HCT116 (cell line): ENCODE measurements at regions not wholly inside any gene's neighbourhood (a gene's known extent, or its start where the extent isn't known, plus 50 kb on each side); places are given as distances from the start of the nearest gene placed in this dataset.

Source experiments
- ATAC-seq: fragments of 200-7000 bp; cut with Tn5 transposase; 2 replicates; pipeline ENCODE4 v1.9.1; 2020; ENCODE audit warnings: mild to moderate bottlenecking, moderate library complexity
- BruUV-seq: library from RNA; stranded (reverse); fragments of 400-500 nt; replicated peaks from 2 replicates; lab custom pipeline; 2021; lab: Mats Ljungman, UMichigan
- CTCF ChIA-PET: fragments of 300-600 bp; sonication (Branson Sonifier 250); formaldehyde crosslinking; loops from one replicate; lab custom pipeline; 2021; ENCODE audit warnings: antibody characterized with exemption; lab: Charles Lee
- POLR2A ChIA-PET: fragments of 300-600, 350-600 bp; sonication (Branson Sonifier 250); formaldehyde crosslinking; loops from one replicate; lab custom pipeline; 2021; ENCODE audit warnings: antibody characterized with exemption; lab: Charles Lee
- RAD21 ChIA-PET, 2 experiments: fragments of 300-600 bp; sonication (Branson Sonifier 250); formaldehyde crosslinking; loops; one replicate each; lab custom pipeline; 2023; ENCODE audit warnings: low total read pairs in 2 of 2; ENCODE audit not compliant: uncharacterized antibody in 2 of 2, unreplicated experiment in 2 of 2, low non-redundant PET in 1 of 2; lab: Charles Lee
- DNase-seq: peaks from one replicate; pipeline ENCODE4 v3.0.0-alpha.2; 2010; ENCODE audit warnings: low read depth, low spot score
- H2AFZ ChIP-seq: fragments of 200-600 bp; shearing (Covaris generic), sonication (generic); 2 replicates; pipeline ENCODE4 v1.6.1; 2017; ENCODE audit warnings: low read depth, mixed run types, mixed read lengths, antibody characterized with exemption, low read length; ENCODE audit not compliant: poor library complexity, severe bottlenecking
- H3K27ac ChIP-seq: 2 replicates; pipeline ENCODE4 v1.5.1; 2012; ENCODE audit warnings: low read depth, low read length
- H3K27me3 ChIP-seq: fragments of 200-600 bp; sonication (generic); 2 replicates; pipeline ENCODE4 v1.6.1; 2016; ENCODE audit warnings: mixed run types, low read length, mixed read lengths; ENCODE audit not compliant: insufficient read depth
- H3K36me3 ChIP-seq, 2 experiments: fragments of 200-500 bp in 1 of 2; fragments of 200-600 bp in 1 of 2; sonication (Bioruptor generic) in 1 of 2; sonication (generic) in 1 of 2; 2 replicates each; pipeline versions ENCODE4 v1.5.1 to v1.6.1; 2014 to 2016; ENCODE audit warnings: low read length in 2 of 2, inconsistent platforms in 1 of 2, mixed read lengths in 1 of 2, mixed run types in 1 of 2; ENCODE audit not compliant: insufficient read depth in 2 of 2, control insufficient read depth in 1 of 2
- H3K4me1 ChIP-seq, 2 experiments: fragments of 200-600 bp in 1 of 2; sonication (generic) in 1 of 2; 2 replicates each; pipeline versions ENCODE4 v1.5.1 to v1.6.1; 2012 to 2017; ENCODE audit warnings: low read length in 2 of 2, inconsistent platforms in 1 of 2, mild to moderate bottlenecking in 1 of 2, mixed read lengths in 1 of 2, mixed run types in 1 of 2, moderate library complexity in 1 of 2; ENCODE audit not compliant: insufficient read depth in 2 of 2, control insufficient read depth in 1 of 2
- H3K4me2 ChIP-seq: fragments of 200-600 bp; sonication (generic); 2 replicates; pipeline ENCODE4 v1.6.1; 2017; ENCODE audit warnings: mixed run types, low read length, mixed read lengths
- H3K4me3 ChIP-seq, 2 experiments: fragments of 200-600 bp in 1 of 2; sonication (generic) in 1 of 2; replicated peaks in 1 of 2; 2 replicates each; pipeline ENCODE4 v1.5.1; 2011 to 2016; ENCODE audit warnings: low read length in 2 of 2, control low read depth in 1 of 2, low read depth in 1 of 2, mild to moderate bottlenecking in 1 of 2, mixed read lengths in 1 of 2, mixed run types in 1 of 2
- H3K79me2 ChIP-seq: fragments of 200-600 bp; sonication (generic); 2 replicates; pipeline ENCODE4 v1.6.1; 2017; ENCODE audit warnings: mild to moderate bottlenecking, mixed run types, low read length, moderate library complexity, mixed read lengths; ENCODE audit not compliant: insufficient read depth
- H3K9ac ChIP-seq: fragments of 200-600 bp; sonication (generic); 2 replicates; pipeline ENCODE4 v1.6.1; 2016; ENCODE audit warnings: low read length, mixed read lengths
- H3K9me2 ChIP-seq: fragments of 200-600 bp; sonication (generic), shearing (Covaris generic); 2 replicates; pipeline ENCODE4 v1.6.1; 2017; ENCODE audit warnings: mixed run types, mild to moderate bottlenecking, moderate library complexity; ENCODE audit not compliant: insufficient read depth
- H3K9me3 ChIP-seq, 2 experiments: fragments of 200-500 bp in 1 of 2; fragments of 200-600 bp in 1 of 2; sonication (Bioruptor generic) in 1 of 2; sonication (generic) in 1 of 2; 2 replicates each; pipeline ENCODE4 v1.6.1; 2014 to 2017; ENCODE audit warnings: low read length in 2 of 2, mixed read lengths in 2 of 2, inconsistent platforms in 1 of 2, low read depth in 1 of 2, mild to moderate bottlenecking in 1 of 2, mixed run types in 1 of 2, moderate library complexity in 1 of 2; ENCODE audit not compliant: control insufficient read depth in 1 of 2, insufficient read depth in 1 of 2
- H4K20me1 ChIP-seq: fragments of 200-600 bp; sonication (generic), shearing (Covaris generic); 2 replicates; pipeline ENCODE4 v1.6.1; 2017; ENCODE audit warnings: mixed run types, mild to moderate bottlenecking, moderate library complexity; ENCODE audit not compliant: insufficient read depth
- CEBPB ChIP-seq: IDR thresholded peaks from 2 replicates; pipeline ENCODE4 v1.6.1; 2012; ENCODE audit warnings: low read depth
- CTCF ChIP-seq, 3 experiments: fragments of 200-600 bp in 1 of 3; sonication (generic) in 1 of 3; IDR thresholded peaks in 2 of 3; conservative IDR thresholded peaks in 1 of 3; 2 replicates each; pipeline ENCODE4 v1.5.1; 2012 to 2017; ENCODE audit warnings: low read depth in 2 of 3, low read length in 2 of 3, antibody characterized with exemption in 1 of 3, borderline replicate concordance in 1 of 3, control low read depth in 1 of 3, mild to moderate bottlenecking in 1 of 3, mixed read lengths in 1 of 3, mixed run types in 1 of 3, moderate library complexity in 1 of 3; ENCODE audit not compliant: insufficient read depth in 1 of 3
- EGR1 ChIP-seq: IDR thresholded peaks from 2 replicates; pipeline ENCODE4 v1.6.1; 2012; ENCODE audit warnings: low read depth
- ELF1 ChIP-seq: IDR thresholded peaks from 2 replicates; pipeline ENCODE4 v1.6.1; 2012; ENCODE audit warnings: low read depth, borderline replicate concordance
- EZH2 ChIP-seq: fragments of 200-600 bp; sonication (generic); IDR thresholded peaks from 2 replicates; pipeline ENCODE4 v1.6.1; 2017; ENCODE audit warnings: antibody characterized with exemption, mixed run types
- EZH2phosphoT487 ChIP-seq: fragments of 200-600 bp; IDR thresholded peaks from 2 replicates; pipeline ENCODE4 v1.6.1; 2018; ENCODE audit warnings: antibody characterized with exemption, borderline replicate concordance
- JUND ChIP-seq: IDR thresholded peaks from 2 replicates; pipeline ENCODE4 v1.6.1; 2012
- POLR2A ChIP-seq: IDR thresholded peaks from 2 replicates; pipeline ENCODE4 v1.7.0; 2011; ENCODE audit warnings: borderline replicate concordance; ENCODE audit not compliant: insufficient read depth, insufficient read length; ENCODE audit errors: extremely low read depth
- POLR2AphosphoS5 ChIP-seq: IDR thresholded peaks from 2 replicates; pipeline ENCODE4 v1.6.1; 2011; ENCODE audit warnings: mild to moderate bottlenecking, low read depth, low read length, moderate library complexity
- SIN3A ChIP-seq: IDR thresholded peaks from 2 replicates; pipeline ENCODE4 v1.6.1; 2012; ENCODE audit warnings: low read depth
- SP1 ChIP-seq: IDR thresholded peaks from 2 replicates; pipeline ENCODE4 v1.6.1; 2012; ENCODE audit warnings: low read depth
- TCF7L2 ChIP-seq: IDR thresholded peaks from 2 replicates; pipeline ENCODE4 v1.7.0; 2011; ENCODE audit warnings: borderline replicate concordance, inconsistent platforms; ENCODE audit not compliant: insufficient read depth, insufficient read length; ENCODE audit errors: extremely low read depth
- ZFX ChIP-seq: fragments of 450-650 bp; IDR thresholded peaks from 2 replicates; pipeline ENCODE4 v1.6.1; 2017
- intact Hi-C: fragments of 100-400 bp; cut with micrococcal nuclease; formaldehyde crosslinking; loops from 2 replicates; pipeline ENCODE4 v1.10.0; 2022
- TF ChIP-seq, protein P1 (sequence below): IDR thresholded peaks from 2 replicates; pipeline ENCODE4 v1.6.1; 2012; ENCODE audit warnings: low read depth
- TF ChIP-seq, protein P2 (sequence below): IDR thresholded peaks from 2 replicates; pipeline ENCODE4 v1.6.1; 2012

GRCh38 chr9:110129425-110129824, 78.5 kb downstream of the C9orf152 start:
- Histone ChIP-seq H3K4me2 (no peak overlapping the region), H3K27me3 (no peaks in the 10 kb centered on the region), H3K79me2 (peaks cover 58% of the 10 kb centered on the region), H3K9ac (no peak overlapping the region), H4K20me1 (no peaks in the 10 kb centered on the region), H3K27ac (no peak overlapping the region), H3K4me1 (peaks cover 13 to 48% of the 10 kb centered on the region in 2 experiments), H3K4me3 (no peak overlapping the region), H3K9me3 (no peaks in the 10 kb centered on the region), H3K9me2 (no peaks in the 10 kb centered on the region), H2AFZ (no peak overlapping the region), H3K36me3 (no peaks in the 10 kb centered on the region)
- no TSS peak for BruUV-seq
- intact Hi-C loops, result no loop called here
- DNase-seq (no peak), ATAC-seq (no peak)
- POLR2A ChIA-PET, result no interaction called here
- CTCF ChIA-PET, result no interaction called here
- no peak for TF ChIP-seq SIN3A
- no peak for TF ChIP-seq POLR2AphosphoS5
- no peak for TF ChIP-seq ELF1
- no peak for TF ChIP-seq CTCF (IDR thresholded peaks at IDR 0.05 in 2 of 3, conservative IDR thresholded peaks at IDR 0.05 in 1 of 3; ENCODE audit: borderline replicate concordance in 1 of 3, insufficient read depth in 1 of 3, low read depth in 2 of 3, low read length in 2 of 3)
- TF ChIP-seq CEBPB, result no peak
- TF ChIP-seq EGR1, result no peak
- TF ChIP-seq EZH2phosphoT487, result no peak
- TF ChIP-seq, protein P1, sequence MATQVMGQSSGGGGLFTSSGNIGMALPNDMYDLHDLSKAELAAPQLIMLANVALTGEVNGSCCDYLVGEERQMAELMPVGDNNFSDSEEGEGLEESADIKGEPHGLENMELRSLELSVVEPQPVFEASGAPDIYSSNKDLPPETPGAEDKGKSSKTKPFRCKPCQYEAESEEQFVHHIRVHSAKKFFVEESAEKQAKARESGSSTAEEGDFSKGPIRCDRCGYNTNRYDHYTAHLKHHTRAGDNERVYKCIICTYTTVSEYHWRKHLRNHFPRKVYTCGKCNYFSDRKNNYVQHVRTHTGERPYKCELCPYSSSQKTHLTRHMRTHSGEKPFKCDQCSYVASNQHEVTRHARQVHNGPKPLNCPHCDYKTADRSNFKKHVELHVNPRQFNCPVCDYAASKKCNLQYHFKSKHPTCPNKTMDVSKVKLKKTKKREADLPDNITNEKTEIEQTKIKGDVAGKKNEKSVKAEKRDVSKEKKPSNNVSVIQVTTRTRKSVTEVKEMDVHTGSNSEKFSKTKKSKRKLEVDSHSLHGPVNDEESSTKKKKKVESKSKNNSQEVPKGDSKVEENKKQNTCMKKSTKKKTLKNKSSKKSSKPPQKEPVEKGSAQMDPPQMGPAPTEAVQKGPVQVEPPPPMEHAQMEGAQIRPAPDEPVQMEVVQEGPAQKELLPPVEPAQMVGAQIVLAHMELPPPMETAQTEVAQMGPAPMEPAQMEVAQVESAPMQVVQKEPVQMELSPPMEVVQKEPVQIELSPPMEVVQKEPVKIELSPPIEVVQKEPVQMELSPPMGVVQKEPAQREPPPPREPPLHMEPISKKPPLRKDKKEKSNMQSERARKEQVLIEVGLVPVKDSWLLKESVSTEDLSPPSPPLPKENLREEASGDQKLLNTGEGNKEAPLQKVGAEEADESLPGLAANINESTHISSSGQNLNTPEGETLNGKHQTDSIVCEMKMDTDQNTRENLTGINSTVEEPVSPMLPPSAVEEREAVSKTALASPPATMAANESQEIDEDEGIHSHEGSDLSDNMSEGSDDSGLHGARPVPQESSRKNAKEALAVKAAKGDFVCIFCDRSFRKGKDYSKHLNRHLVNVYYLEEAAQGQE, result no peak
- no peak for TF ChIP-seq POLR2A
- TF ChIP-seq JUND, result no peak
- TF ChIP-seq EZH2, result no peak
- no peak for TF ChIP-seq SP1
- no peak for TF ChIP-seq ZFX
- TF ChIP-seq, protein P2, sequence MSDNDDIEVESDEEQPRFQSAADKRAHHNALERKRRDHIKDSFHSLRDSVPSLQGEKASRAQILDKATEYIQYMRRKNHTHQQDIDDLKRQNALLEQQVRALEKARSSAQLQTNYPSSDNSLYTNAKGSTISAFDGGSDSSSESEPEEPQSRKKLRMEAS, result no peak
- no peak for TF ChIP-seq TCF7L2
- RAD21 ChIA-PET, result no interaction called here
